HepG2 (cell line): ENCODE measurements at regions not wholly inside any gene's neighbourhood (a gene's known extent, or its start where the extent isn't known, plus 50 kb on each side); places are given as distances from the start of the nearest gene placed in this dataset.

Experiments used
- ATAC-seq: fragments of 200-7000 bp; cut with Tn5 transposase; 3 replicates; pipeline ENCODE4 v1.9.1; 2020; ENCODE audit warnings: mild to moderate bottlenecking, moderate library complexity
- BruUV-seq: library from RNA; stranded (reverse); fragments of 400-500 nt; replicated peaks from 2 replicates; lab custom pipeline; 2021; lab: Mats Ljungman, UMichigan
- CTCF ChIA-PET: fragments of 300-600 bp; formaldehyde crosslinking; extraction: SDS; loops from one replicate; lab custom pipeline; 2021; ENCODE audit warnings: low total read pairs, inconsistent platforms, low intra/inter-chr PET ratio; lab: Yijun Ruan, JAX
- POLR2A ChIA-PET: fragments of 350-600 bp; sonication (Branson Sonifier 250); formaldehyde crosslinking; loops from one replicate; lab custom pipeline; 2020; ENCODE audit warnings: antibody characterized with exemption, inconsistent platforms; lab: Yijun Ruan, JAX
- DNase-seq: peaks from one replicate; pipeline ENCODE4 v3.0.0-alpha.2; 2015; ENCODE audit warnings: low spot score
- FAIRE-seq: peaks from 3 replicates; lab custom pipeline; 2011; peaks lifted over from hg19 to GRCh38; lab: Jason Lieb, UNC
- H2AFZ ChIP-seq: one replicate; pipeline ENCODE4 v1.6.1; 2011; ENCODE audit warnings: low read length, inconsistent platforms
- H3K27ac ChIP-seq: fragments of 300-600 bp; 3 replicates; pipeline ENCODE4 v1.8.0; 2011; ENCODE audit warnings: mixed run types, mild to moderate bottlenecking, mixed read lengths, low read length, inconsistent platforms; ENCODE audit not compliant: insufficient read depth; ENCODE audit errors: extremely low read length
- H3K27me3 ChIP-seq, 2 experiments: fragments of 200-600 bp in 1 of 2; 2 replicates in 1 of 2; 3 replicates in 1 of 2; pipeline versions ENCODE4 v1.6.0 to v1.8.0; 2011; ENCODE audit warnings: low read length in 2 of 2, mild to moderate bottlenecking in 2 of 2, moderate library complexity in 2 of 2, inconsistent platforms in 1 of 2; ENCODE audit not compliant: insufficient read depth in 2 of 2, control insufficient read depth in 1 of 2
- H3K36me3 ChIP-seq, 2 experiments: fragments of 200-600 bp in 1 of 2; replicated peaks in 1 of 2; 2 replicates in 1 of 2; 3 replicates in 1 of 2; pipeline versions ENCODE4 v1.5.1 to v1.8.0; 2011; ENCODE audit warnings: low read length in 2 of 2, inconsistent platforms in 1 of 2; ENCODE audit not compliant: insufficient read depth in 2 of 2, control insufficient read depth in 1 of 2
- H3K4me1 ChIP-seq: 2 replicates; pipeline ENCODE4 v1.5.1; 2012; ENCODE audit warnings: low read length, inconsistent platforms; ENCODE audit not compliant: insufficient read depth
- H3K4me2 ChIP-seq: 2 replicates; pipeline ENCODE4 v1.6.0; 2011; ENCODE audit warnings: low read depth, low read length, inconsistent platforms
- H3K4me3 ChIP-seq, 3 experiments: fragments of 200-600 bp in 1 of 3; sonication (generic), shearing (Covaris generic) in 1 of 3; replicated peaks in 1 of 3; 2 replicates each; pipeline ENCODE4 v1.5.1; 2011 to 2016; ENCODE audit warnings: low read length in 3 of 3, inconsistent platforms in 2 of 3, low read depth in 2 of 3, mild to moderate bottlenecking in 2 of 3, control low read depth in 1 of 3, mixed read lengths in 1 of 3; ENCODE audit not compliant: insufficient read depth in 1 of 3
- H3K79me2 ChIP-seq: one replicate; pipeline ENCODE4 v1.6.1; 2011; ENCODE audit warnings: low read length, inconsistent platforms; ENCODE audit not compliant: insufficient read depth
- H3K9ac ChIP-seq: 2 replicates; pipeline ENCODE4 v1.6.0; 2011; ENCODE audit warnings: mild to moderate bottlenecking, low read depth, low read length, inconsistent platforms; ENCODE audit not compliant: insufficient read depth
- H3K9me3 ChIP-seq: 2 replicates; pipeline ENCODE4 v1.5.1; 2012; ENCODE audit warnings: mild to moderate bottlenecking, low read length
- H4K20me1 ChIP-seq: 2 replicates; pipeline ENCODE4 v1.6.0; 2011; ENCODE audit warnings: inconsistent platforms, mild to moderate bottlenecking, low read length, moderate library complexity; ENCODE audit not compliant: insufficient read depth
- EZH2 ChIP-seq: conservative IDR thresholded peaks from 2 replicates; pipeline ENCODE4 v1.6.1; 2012; ENCODE audit warnings: mild to moderate bottlenecking, low read depth, low read length, moderate library complexity
- GZF1 ChIP-seq: sonication (generic); formaldehyde crosslinking; IDR thresholded peaks from 2 replicates; pipeline ENCODE4 v1.5.1; 2020; ENCODE audit warnings: mild to moderate bottlenecking, missing genetic modification reagents
- ZNF713 ChIP-seq: sonication (generic); formaldehyde crosslinking; IDR thresholded peaks from 2 replicates; pipeline ENCODE4 v1.4.0; 2020; ENCODE audit warnings: mild to moderate bottlenecking, missing genetic modification reagents
- ZSCAN12 ChIP-seq: sonication (generic); formaldehyde crosslinking; IDR thresholded peaks from 2 replicates; pipeline ENCODE4 v1.9.0; 2021; ENCODE audit warnings: mild to moderate bottlenecking, missing genetic modification reagents
- WGBS: methylation state at CpG from one replicate; pipeline ENCODE4 v1.1.6; 2017; ENCODE audit warnings: low lambda C conversion rate; 5-methylcytosine and 5-hydroxymethylcytosine counted together
- in situ Hi-C: cut with HindIII; loops from 2 replicates; pipeline ENCODE4 v1.10.0; 2017; ENCODE audit warnings: low pct_unique_long_range_greater_than_20kb; ENCODE audit not compliant: extremely low pct_ligation_motif_present
- intact Hi-C: fragments of 100-400 bp; cut with micrococcal nuclease; formaldehyde crosslinking; loops from one replicate; pipeline ENCODE4 v1.10.0; 2022; ENCODE audit not compliant: unreplicated experiment
- TF ChIP-seq, protein P1 (sequence below): sonication (generic); formaldehyde crosslinking; IDR thresholded peaks from 2 replicates; pipeline ENCODE4 v1.4.0; 2020; ENCODE audit warnings: mild to moderate bottlenecking, missing genetic modification reagents

DNA sequence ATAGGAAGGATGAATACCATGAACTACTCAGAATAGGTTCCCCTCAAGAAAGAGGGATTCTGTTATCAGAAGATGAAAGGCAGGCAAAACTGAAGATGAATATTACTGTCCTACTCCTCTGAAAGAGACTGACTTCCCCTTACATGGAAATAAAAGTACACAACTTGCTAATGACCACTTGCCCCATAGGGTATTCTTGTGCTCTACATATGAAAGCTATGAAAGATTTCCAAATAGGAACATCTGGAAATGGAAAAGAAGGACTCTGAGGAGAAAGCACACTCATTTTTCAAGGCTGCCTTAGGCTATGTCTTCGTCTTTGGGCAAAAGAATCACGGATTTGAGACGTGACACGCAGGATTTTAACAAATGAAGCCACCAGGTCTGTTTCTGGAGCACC, 170.1 kb upstream of the DAB1 start:
- no peaks in the 10 kb centered on the region for H3K9me3 ChIP-seq
- intact Hi-C loops (no loop called here), in situ Hi-C loops (no loop called here)
- H3K27ac ChIP-seq = no peak overlapping the region
- no peaks in the 10 kb centered on the region for H3K36me3 ChIP-seq
- H3K79me2 ChIP-seq = no peaks in the 10 kb centered on the region
- BruUV-seq = no TSS peak
- no peaks in the 10 kb centered on the region for H3K4me1 ChIP-seq
- H3K4me3 ChIP-seq = no peak overlapping the region
- ChIA-PET CTCF (no interaction called here), POLR2A (no interaction called here)
- no peak overlapping the region for H2AFZ ChIP-seq
- no peak for FAIRE-seq
- H3K9ac ChIP-seq = no peak overlapping the region
- ATAC-seq = no peak
- no peaks in the 10 kb centered on the region for H4K20me1 ChIP-seq
- no peak overlapping the region for H3K4me2 ChIP-seq
- WGBS = 6% methylated on average over 4 of the region's 4 CpGs
- DNase-seq = no peak
- TF ChIP-seq ZSCAN12 (CRISPR knock-in tag) = no peak
- no peak for TF ChIP-seq EZH2
- TF ChIP-seq, protein P1, sequence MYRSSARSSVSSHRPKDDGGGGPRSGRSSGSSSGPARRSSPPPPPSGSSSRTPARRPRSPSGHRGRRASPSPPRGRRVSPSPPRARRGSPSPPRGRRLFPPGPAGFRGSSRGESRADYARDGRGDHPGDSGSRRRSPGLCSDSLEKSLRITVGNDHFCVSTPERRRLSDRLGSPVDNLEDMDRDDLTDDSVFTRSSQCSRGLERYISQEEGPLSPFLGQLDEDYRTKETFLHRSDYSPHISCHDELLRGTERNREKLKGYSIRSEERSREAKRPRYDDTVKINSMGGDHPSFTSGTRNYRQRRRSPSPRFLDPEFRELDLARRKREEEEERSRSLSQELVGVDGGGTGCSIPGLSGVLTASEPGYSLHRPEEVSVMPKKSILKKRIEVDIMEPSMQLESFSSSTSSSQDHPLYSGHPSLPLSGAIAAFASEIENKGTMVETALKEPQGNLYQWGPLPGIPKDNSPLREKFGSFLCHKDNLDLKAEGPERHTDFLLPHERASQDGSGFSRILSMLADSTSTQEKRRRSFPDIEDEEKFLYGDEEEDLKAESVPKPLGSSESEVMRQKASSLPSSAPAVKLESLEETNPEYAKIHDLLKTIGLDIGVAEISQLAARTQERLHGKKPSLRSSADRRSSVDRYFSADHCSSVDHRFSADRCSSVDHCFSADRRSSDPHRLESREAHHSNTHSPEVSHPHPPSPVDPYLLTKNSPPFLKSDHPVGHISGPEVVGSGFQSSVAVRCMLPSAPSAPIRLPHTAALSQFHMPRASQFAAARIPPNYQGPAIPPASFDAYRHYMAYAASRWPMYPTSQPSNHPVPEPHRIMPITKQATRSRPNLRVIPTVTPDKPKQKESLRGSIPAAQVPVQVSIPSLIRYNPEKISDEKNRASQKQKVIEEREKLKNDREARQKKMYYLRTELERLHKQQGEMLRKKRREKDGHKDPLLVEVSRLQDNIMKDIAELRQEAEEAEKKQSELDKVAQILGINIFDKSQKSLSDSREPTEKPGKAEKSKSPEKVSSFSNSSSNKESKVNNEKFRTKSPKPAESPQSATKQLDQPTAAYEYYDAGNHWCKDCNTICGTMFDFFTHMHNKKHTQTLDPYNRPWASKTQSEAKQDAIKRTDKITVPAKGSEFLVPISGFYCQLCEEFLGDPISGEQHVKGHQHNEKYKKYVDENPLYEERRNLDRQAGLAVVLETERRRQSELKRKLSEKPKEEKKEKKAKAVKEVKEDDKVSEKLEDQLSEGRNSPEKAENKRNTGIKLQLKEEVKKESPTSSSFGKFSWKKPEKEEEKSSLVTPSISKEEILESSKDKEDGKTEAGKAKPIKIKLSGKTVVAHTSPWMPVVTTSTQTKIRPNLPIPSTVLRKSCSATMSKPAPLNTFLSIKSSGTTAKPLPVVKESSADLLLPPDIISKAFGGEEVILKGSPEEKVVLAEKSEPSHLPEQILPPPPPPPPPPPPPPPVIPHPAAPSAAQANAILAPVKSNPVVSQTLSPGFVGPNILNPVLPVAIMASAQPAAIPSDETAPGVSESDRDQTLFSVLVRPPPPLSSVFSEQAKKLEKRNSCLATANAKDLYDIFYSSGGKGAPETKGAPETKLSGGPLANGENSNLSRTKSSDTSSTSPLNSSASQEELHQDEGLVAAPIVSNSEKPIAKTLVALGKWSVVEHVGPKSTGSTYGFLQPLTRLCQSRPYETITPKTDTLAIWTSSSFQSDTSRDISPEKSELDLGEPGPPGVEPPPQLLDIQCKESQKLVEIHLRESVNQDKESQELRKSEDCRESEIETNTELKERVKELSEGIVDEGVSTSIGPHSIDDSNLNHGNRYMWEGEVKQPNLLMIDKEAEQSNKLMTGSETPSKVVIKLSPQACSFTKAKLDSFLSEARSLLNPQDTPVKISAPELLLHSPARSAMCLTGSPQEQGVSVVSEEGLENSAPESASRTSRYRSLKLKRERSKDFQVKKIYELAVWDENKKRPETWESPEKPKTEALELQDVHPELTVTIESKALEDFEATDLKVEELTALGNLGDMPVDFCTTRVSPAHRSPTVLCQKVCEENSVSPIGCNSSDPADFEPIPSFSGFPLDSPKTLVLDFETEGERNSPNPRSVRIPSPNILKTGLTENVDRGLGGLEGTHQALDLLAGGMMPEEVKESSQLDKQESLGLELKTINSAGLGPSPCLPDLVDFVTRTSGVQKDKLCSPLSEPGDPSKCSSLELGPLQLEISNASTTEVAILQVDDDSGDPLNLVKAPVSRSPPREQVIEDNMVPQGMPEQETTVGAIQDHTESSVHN (CRISPR knock-in tag) = no peak
- no peak for TF ChIP-seq GZF1
- no peak for TF ChIP-seq ZNF713 (CRISPR knock-in tag)
- no peaks in the 10 kb centered on the region for H3K27me3 ChIP-seq
